SU-DHL-6 (cell line): ENCODE measurements at regions not wholly inside any gene's neighbourhood (a gene's known extent, or its start where the extent isn't known, plus 50 kb on each side); places are given as distances from the start of the nearest gene placed in this dataset.

ENCODE experiments used
- H2AFZ ChIP-seq: fragments of 200-600 bp; sonication (generic); 2 replicates; pipeline ENCODE4 v1.6.1; 2014; ENCODE audit warnings: low read depth, mild to moderate bottlenecking, moderate library complexity, mixed read lengths, antibody characterized with exemption, low read length; ENCODE audit not compliant: severe bottlenecking
- H3F3A ChIP-seq: fragments of 200-600 bp; shearing (Covaris generic); 2 replicates; pipeline ENCODE4 v1.6.0; 2016; ENCODE audit warnings: antibody characterized with exemption, mild to moderate bottlenecking; ENCODE audit not compliant: insufficient read depth
- H3K27ac ChIP-seq: fragments of 200-600 bp; sonication (generic); 2 replicates; pipeline ENCODE4 v1.5.1; 2016; ENCODE audit warnings: low read depth, mild to moderate bottlenecking, low read length, moderate library complexity, mixed read lengths
- H3K27me3 ChIP-seq: fragments of 200-600 bp; sonication (generic), shearing (Covaris generic); 2 replicates; pipeline ENCODE4 v1.6.0; 2014; ENCODE audit warnings: mild to moderate bottlenecking, low read length
- H3K36me3 ChIP-seq: fragments of 200-600 bp; sonication (generic); 2 replicates; pipeline ENCODE4 v1.6.1; 2014; ENCODE audit warnings: mild to moderate bottlenecking, low read length, mixed read lengths
- H3K4me2 ChIP-seq: fragments of 300-600, 200-600 bp; shearing (Covaris generic), sonication (generic); 2 replicates; pipeline ENCODE4 v1.6.0; 2014; ENCODE audit warnings: low read length, low read depth, mild to moderate bottlenecking; ENCODE audit not compliant: poor library complexity, severe bottlenecking
- H3K4me3 ChIP-seq: fragments of 200-600 bp; sonication (generic); 2 replicates; pipeline ENCODE4 v1.5.1; 2014; ENCODE audit warnings: antibody characterized with exemption, low read length, mild to moderate bottlenecking, mixed read lengths; ENCODE audit not compliant: insufficient read depth, poor library complexity, severe bottlenecking
- H3K79me2 ChIP-seq: fragments of 200-600 bp; sonication (generic); 2 replicates; pipeline ENCODE4 v1.6.1; 2014; ENCODE audit warnings: mild to moderate bottlenecking, low read length, moderate library complexity; ENCODE audit not compliant: insufficient read depth
- H3K9ac ChIP-seq: fragments of 200-600 bp; sonication (generic); 2 replicates; pipeline ENCODE4 v1.7.0; 2014; ENCODE audit warnings: mild to moderate bottlenecking, low read length
- H3K9me2 ChIP-seq: fragments of 200-600 bp; sonication (generic); replicated peaks from 2 replicates; pipeline ENCODE4 v1.6.1; 2014; ENCODE audit warnings: low read length; ENCODE audit not compliant: insufficient read depth
- H3K9me3 ChIP-seq: fragments of 200-600 bp; sonication (generic); 2 replicates; pipeline ENCODE4 v1.6.1; 2014; ENCODE audit warnings: low read length, mixed read lengths; ENCODE audit not compliant: insufficient read depth
- H4K20me1 ChIP-seq: fragments of 200-600 bp; sonication (generic); 2 replicates; pipeline ENCODE4 v1.6.1; 2014; ENCODE audit warnings: low read depth, mild to moderate bottlenecking, antibody characterized with exemption, low read length, moderate library complexity, mixed read lengths
- EZH2phosphoT487 ChIP-seq: fragments of 200-600 bp; sonication (generic), shearing (Covaris generic); conservative IDR thresholded peaks from 2 replicates; pipeline ENCODE4 v1.6.1; 2018; ENCODE audit warnings: mild to moderate bottlenecking, antibody characterized with exemption, low read length, moderate library complexity, mixed read lengths
- TF ChIP-seq, protein P1 (sequence below): fragments of 200-600 bp; sonication (generic); IDR thresholded peaks from one replicate; pipeline ENCODE4 v1.5.1; 2017; ENCODE audit warnings: antibody characterized with exemption, mild to moderate bottlenecking, low read length, moderate library complexity; ENCODE audit not compliant: insufficient read depth, poor library complexity, severe bottlenecking

DNA sequence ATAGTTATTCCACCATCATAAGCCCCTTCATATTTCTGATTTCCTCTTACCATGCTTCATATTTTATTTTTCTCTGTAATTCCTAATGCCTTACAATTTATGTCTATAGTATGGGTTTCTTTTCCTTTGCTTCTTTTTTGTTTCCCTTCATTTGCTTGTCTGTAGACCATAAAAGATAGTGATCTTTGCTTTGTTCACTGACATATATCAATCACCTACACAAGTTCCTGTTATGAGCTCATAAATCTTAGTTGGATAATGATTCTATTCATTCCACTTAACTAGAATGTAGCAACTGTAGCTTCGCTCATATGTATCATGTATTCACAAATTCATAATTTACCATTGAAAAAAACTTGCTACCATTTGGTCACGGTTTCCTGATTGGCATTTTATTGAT is 388.8 kb upstream of the ATXN7L3B start:
- no peak overlapping the region for H2AFZ ChIP-seq
- H3K27me3 ChIP-seq: no peaks in the 10 kb centered on the region
- no peaks in the 10 kb centered on the region for H3K36me3 ChIP-seq
- no peak overlapping the region for H3K4me2 ChIP-seq
- H3K9me2 ChIP-seq: no peaks in the 10 kb centered on the region; the same call in none of the 2 replicates
- H3K27ac ChIP-seq: no peak overlapping the region
- no peak for TF ChIP-seq EZH2phosphoT487
- TF ChIP-seq, protein P1, sequence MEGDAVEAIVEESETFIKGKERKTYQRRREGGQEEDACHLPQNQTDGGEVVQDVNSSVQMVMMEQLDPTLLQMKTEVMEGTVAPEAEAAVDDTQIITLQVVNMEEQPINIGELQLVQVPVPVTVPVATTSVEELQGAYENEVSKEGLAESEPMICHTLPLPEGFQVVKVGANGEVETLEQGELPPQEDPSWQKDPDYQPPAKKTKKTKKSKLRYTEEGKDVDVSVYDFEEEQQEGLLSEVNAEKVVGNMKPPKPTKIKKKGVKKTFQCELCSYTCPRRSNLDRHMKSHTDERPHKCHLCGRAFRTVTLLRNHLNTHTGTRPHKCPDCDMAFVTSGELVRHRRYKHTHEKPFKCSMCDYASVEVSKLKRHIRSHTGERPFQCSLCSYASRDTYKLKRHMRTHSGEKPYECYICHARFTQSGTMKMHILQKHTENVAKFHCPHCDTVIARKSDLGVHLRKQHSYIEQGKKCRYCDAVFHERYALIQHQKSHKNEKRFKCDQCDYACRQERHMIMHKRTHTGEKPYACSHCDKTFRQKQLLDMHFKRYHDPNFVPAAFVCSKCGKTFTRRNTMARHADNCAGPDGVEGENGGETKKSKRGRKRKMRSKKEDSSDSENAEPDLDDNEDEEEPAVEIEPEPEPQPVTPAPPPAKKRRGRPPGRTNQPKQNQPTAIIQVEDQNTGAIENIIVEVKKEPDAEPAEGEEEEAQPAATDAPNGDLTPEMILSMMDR: no peak
- H3K9ac ChIP-seq: no peak overlapping the region
- no peak overlapping the region for H3K4me3 ChIP-seq
- H3K9me3 ChIP-seq: no peaks in the 10 kb centered on the region
- no peaks in the 10 kb centered on the region for H3K79me2 ChIP-seq
- no peaks in the 10 kb centered on the region for H3F3A ChIP-seq
- no peaks in the 10 kb centered on the region for H4K20me1 ChIP-seq

DNA sequence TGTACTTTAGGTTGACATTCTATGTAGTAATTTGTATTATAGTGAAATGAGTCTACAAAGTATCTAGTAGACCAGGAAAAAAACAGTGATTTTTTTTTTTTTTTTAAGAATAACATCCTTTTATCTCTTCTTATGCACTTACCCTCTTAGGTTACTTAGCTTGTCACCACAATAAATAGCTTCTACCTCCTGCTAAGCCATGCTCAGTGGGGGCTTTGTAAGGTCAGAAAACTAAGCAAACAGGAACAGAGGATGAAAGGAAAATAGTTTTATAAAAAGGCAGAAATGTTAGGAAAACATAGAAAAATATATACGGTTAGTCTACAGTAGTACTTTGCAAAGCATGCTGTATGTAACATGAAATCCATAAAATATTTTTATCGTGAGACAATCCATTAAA is 385.3 kb upstream of the ATXN7L3B start:
- TF ChIP-seq, protein P1: no peak
- no peak for TF ChIP-seq EZH2phosphoT487
- H3K4me3 ChIP-seq: no peak overlapping the region
- no peak overlapping the region for H3K4me2 ChIP-seq
- no peaks in the 10 kb centered on the region for H3K79me2 ChIP-seq
- H2AFZ ChIP-seq: no peak overlapping the region
- no peaks in the 10 kb centered on the region for H4K20me1 ChIP-seq
- H3K9ac ChIP-seq: no peak overlapping the region
- H3K9me2 ChIP-seq: no peaks in the 10 kb centered on the region; the same call in none of the 2 replicates
- H3K27me3 ChIP-seq: no peaks in the 10 kb centered on the region
- H3K36me3 ChIP-seq: no peaks in the 10 kb centered on the region
- no peak overlapping the region for H3K27ac ChIP-seq
- H3K9me3 ChIP-seq: no peaks in the 10 kb centered on the region
- H3F3A ChIP-seq: no peaks in the 10 kb centered on the region

DNA sequence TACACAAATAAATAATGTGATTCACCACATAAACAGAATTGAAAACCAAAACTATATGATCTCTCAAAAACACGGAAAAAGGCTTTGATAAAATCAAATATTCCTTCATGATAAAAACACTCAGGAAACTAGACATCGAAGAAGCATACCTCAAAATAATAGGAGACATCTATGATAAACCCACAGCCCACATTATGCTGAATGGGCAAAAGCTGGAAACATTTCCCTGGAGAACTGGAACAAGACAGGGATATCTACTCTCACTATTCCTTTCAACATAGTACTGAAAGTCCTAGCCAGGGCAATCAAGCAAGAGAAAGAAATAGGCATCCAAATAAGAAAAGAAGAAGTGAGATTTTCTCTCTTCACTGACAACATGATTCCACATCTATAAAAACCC is 371.5 kb upstream of the ATXN7L3B start:
- Histone ChIP-seq H3K27ac (no peak overlapping the region), H3K36me3 (no peaks in the 10 kb centered on the region), H3K79me2 (no peaks in the 10 kb centered on the region), H3K9me2 (no peaks in the 10 kb centered on the region), H3K27me3 (no peaks in the 10 kb centered on the region), H3K9me3 (no peaks in the 10 kb centered on the region), H4K20me1 (no peaks in the 10 kb centered on the region), H3K4me2 (no peak overlapping the region), H3F3A (no peaks in the 10 kb centered on the region), H2AFZ (no peak overlapping the region), H3K4me3 (no peak overlapping the region), H3K9ac (no peak overlapping the region)
- TF ChIP-seq EZH2phosphoT487: no peak
- TF ChIP-seq, protein P1: no peak
